GM12878 (cell line): ENCODE measurements at regions not wholly inside any gene's neighbourhood (a gene's known extent, or its start where the extent isn't known, plus 50 kb on each side); places are given as distances from the start of the nearest gene placed in this dataset.

Source experiments
- ATF7 ChIP-seq: fragments of 450-650 bp; IDR thresholded peaks from 2 replicates; pipeline ENCODE4 v1.6.1; 2016; ENCODE audit warnings: low read depth, mild to moderate bottlenecking
- BCL3 ChIP-seq: IDR thresholded peaks from 2 replicates; pipeline ENCODE4 v1.6.1; 2011; ENCODE audit warnings: borderline replicate concordance, low read depth, mild to moderate bottlenecking, moderate library complexity, low read length; ENCODE audit not compliant: insufficient read depth, poor library complexity, severe bottlenecking
- BMI1 ChIP-seq: fragments of 450-650 bp; IDR thresholded peaks from 2 replicates; pipeline ENCODE4 v1.6.1; 2016; ENCODE audit warnings: mild to moderate bottlenecking, moderate library complexity, borderline replicate concordance
- CREM ChIP-seq: IDR thresholded peaks from 2 replicates; pipeline ENCODE4 v1.6.1; 2014; ENCODE audit warnings: antibody characterized with exemption, low read depth
- E2F8 ChIP-seq: fragments of 450-650 bp; IDR thresholded peaks from 2 replicates; pipeline ENCODE4 v1.6.1; 2018; ENCODE audit warnings: mild to moderate bottlenecking, low read depth, moderate library complexity; ENCODE audit not compliant: partially characterized antibody
- ELK1 ChIP-seq: IDR thresholded peaks from 2 replicates; pipeline ENCODE4 v1.6.1; 2012; ENCODE audit warnings: low read depth, low read length, improper control_type of control experiment
- ETV6 ChIP-seq, 2 experiments: fragments of 450-650 bp in 1 of 2; IDR thresholded peaks in 1 of 2; conservative IDR thresholded peaks in 1 of 2; 2 replicates each; pipeline ENCODE4 v1.6.1; 2014; ENCODE audit warnings: antibody characterized with exemption in 1 of 2, borderline replicate concordance in 1 of 2, low read depth in 1 of 2, mild to moderate bottlenecking in 1 of 2, moderate library complexity in 1 of 2
- FOS ChIP-seq: IDR thresholded peaks from 3 replicates; pipeline ENCODE4 v1.6.1; 2011; ENCODE audit warnings: borderline replicate concordance; ENCODE audit not compliant: insufficient read length; ENCODE audit errors: extremely low read depth
- JUND ChIP-seq: IDR thresholded peaks from 2 replicates; pipeline ENCODE4 v1.6.1; 2012; ENCODE audit warnings: low read depth, mild to moderate bottlenecking, low read length, improper control_type of control experiment, moderate library complexity
- NRF1 ChIP-seq: conservative IDR thresholded peaks from 2 replicates; pipeline ENCODE4 v1.6.1; 2011; ENCODE audit warnings: mild to moderate bottlenecking, low read depth, low read length, improper control_type of control experiment
- POLR2AphosphoS2 ChIP-seq: IDR thresholded peaks from 2 replicates; pipeline ENCODE4 v1.6.1; 2011; ENCODE audit warnings: low read depth, mild to moderate bottlenecking, low read length, improper control_type of control experiment, moderate library complexity
- RB1 ChIP-seq: fragments of 450-650 bp; formaldehyde crosslinking; IDR thresholded peaks from 2 replicates; pipeline ENCODE4 v1.6.1; 2017; ENCODE audit warnings: mild to moderate bottlenecking, borderline replicate concordance
- SIX5 ChIP-seq: IDR thresholded peaks from 2 replicates; pipeline ENCODE4 v1.6.1; 2011; ENCODE audit warnings: mild to moderate bottlenecking, low read depth, low read length, moderate library complexity; ENCODE audit not compliant: severe bottlenecking
- SPI1 ChIP-seq: IDR thresholded peaks from 2 replicates; pipeline ENCODE4 v1.6.1; 2011; ENCODE audit warnings: low read depth, mild to moderate bottlenecking, low read length, moderate library complexity, borderline replicate concordance; ENCODE audit not compliant: insufficient read depth
- SUZ12 ChIP-seq: fragments of 200-600 bp; sonication (generic); IDR thresholded peaks from one replicate; pipeline ENCODE4 v1.6.1; 2018; ENCODE audit warnings: antibody characterized with exemption, mild to moderate bottlenecking; ENCODE audit not compliant: unreplicated experiment
- USF2 ChIP-seq: IDR thresholded peaks from 2 replicates; pipeline ENCODE4 v1.6.1; 2011; ENCODE audit warnings: low read depth, low read length, improper control_type of control experiment, borderline replicate concordance
- ZBTB11 ChIP-seq: fragments of 450-650 bp; formaldehyde crosslinking; IDR thresholded peaks from 2 replicates; pipeline ENCODE4 v1.5.0; 2022; ENCODE audit warnings: mild to moderate bottlenecking, missing genetic modification characterization
- ZNF207 ChIP-seq: fragments of 450-650 bp; IDR thresholded peaks from 2 replicates; pipeline ENCODE4 v1.6.1; 2014; ENCODE audit warnings: antibody characterized with exemption, mild to moderate bottlenecking, borderline replicate concordance
- ZNF24 ChIP-seq: fragments of 450-650 bp; IDR thresholded peaks from 2 replicates; pipeline ENCODE4 v1.6.1; 2017; ENCODE audit warnings: antibody characterized with exemption, mild to moderate bottlenecking
- ZNF274 ChIP-seq: IDR thresholded peaks from one replicate; pipeline ENCODE4 v1.8.0; 2011; ENCODE audit not compliant: insufficient read length, insufficient read depth
- ZNF384 ChIP-seq: IDR thresholded peaks from 2 replicates; pipeline ENCODE4 v1.6.1; 2012; ENCODE audit warnings: low read depth, mild to moderate bottlenecking, low read length, improper control_type of control experiment, borderline replicate concordance

- TF ChIP-seq ZBTB11 (CRISPR knock-in tag) (no peak), ELK1 (no peak), ETV6 (conservative IDR thresholded peaks at IDR 0.05 in 1 of 2, IDR thresholded peaks at IDR 0.05 in 1 of 2; ENCODE audit: borderline replicate concordance in 1 of 2, low read depth in 1 of 2) (no peak), JUND (no peak), ZNF207 (no peak), SPI1 (peak; percentile 76; the same call in 1 of the 2 replicates), CREM (no peak), ZNF384 (peak; percentile 97), BMI1 (peak; percentile 70; the same call in 1 of the 2 replicates), ATF7 (peak; percentile 85), ZNF24 (peak; percentile 89), NRF1 (no peak), E2F8 (peak; percentile 49), ZNF274 (no peak), BCL3 (no peak), USF2 (no peak), RB1 (no peak), SIX5 (no peak), SUZ12 (no peak), FOS (no peak), POLR2AphosphoS2 (no peak)
Measured at GRCh38 chr2:76445880-76446279, 735.2 kb upstream of the GCFC2 start (continued).
